Upper lobe of left lung (tissue), 6 donors: ENCODE measurements at regions not wholly inside any gene's neighbourhood (a gene's known extent, or its start where the extent isn't known, plus 50 kb on each side); places are given as distances from the start of the nearest gene placed in this dataset.
A peak's percentile ranks its signal among the peaks of the same experiment; 100 is the strongest.
"Not testable (repeated sequence)": the region's sequence is repeated elsewhere in the genome, so short reads cannot be mapped to it uniquely, and the experiment has no call there.

ENCODE experiments used
- ATAC-seq, 2 donors: fragments of 200-7000 bp; cut with Tn5 transposase; one replicate each; pipeline ENCODE4 v1.9.1; 2022; ENCODE audit warnings: mild to moderate bottlenecking in 2 of 2, moderate library complexity in 2 of 2; ENCODE audit not compliant: low FRiP score in 2 of 2
- DNase-seq, 2 donors: peaks; one replicate each; pipeline ENCODE4 v3.0.0-alpha.2; 2019 to 2020
- H3K27ac ChIP-seq, 4 donors: fragments of 200-600 bp; sonication (generic); one replicate each; pipeline ENCODE4 v1.5.1; 2016 to 2019
- H3K27me3 ChIP-seq, 4 donors: fragments of 200-600 bp; sonication (generic); one replicate each; pipeline ENCODE4 v1.5.1; 2017 to 2019
- H3K36me3 ChIP-seq, 4 donors: fragments of 200-600 bp; sonication (generic); one replicate each; pipeline ENCODE4 v1.5.1; 2016 to 2019
- H3K4me1 ChIP-seq, 4 donors: fragments of 200-600 bp; sonication (generic); one replicate each; pipeline ENCODE4 v1.5.1; 2018 to 2019
- H3K4me3 ChIP-seq, 4 donors: fragments of 200-600 bp; sonication (generic); one replicate each; pipeline ENCODE4 v1.5.1; 2017 to 2019; ENCODE audit warnings: mild to moderate bottlenecking in 2 of 4, moderate library complexity in 1 of 4
- H3K9me3 ChIP-seq, 4 donors: fragments of 200-600 bp; sonication (generic); one replicate each; pipeline ENCODE4 v1.5.1; 2018 to 2019
- CTCF ChIP-seq, 6 experiments: fragments of 450-650 bp in 4 of 6; fragments of 200-600 bp in 2 of 6; sonication (generic) in 2 of 6; IDR thresholded peaks; one replicate each; pipeline ENCODE4 v1.5.1; 2016 to 2019; ENCODE audit warnings: antibody characterized with exemption in 6 of 6
- EP300 ChIP-seq, 4 donors: sonication (generic); formaldehyde crosslinking; IDR thresholded peaks; one replicate each; pipeline ENCODE4 v1.5.1; 2017; ENCODE audit warnings: antibody characterized with exemption in 4 of 4, control low read depth in 2 of 4
- POLR2A ChIP-seq, 4 donors: fragments of 450-650 bp; IDR thresholded peaks; one replicate each; pipeline ENCODE4 v1.5.1; 2016 to 2017; ENCODE audit warnings: antibody characterized with exemption in 4 of 4, mild to moderate bottlenecking in 2 of 4
- POLR2AphosphoS5 ChIP-seq, 2 donors: sonication (generic); formaldehyde crosslinking; IDR thresholded peaks; one replicate each; pipeline ENCODE4 v1.5.1; 2017; ENCODE audit warnings: antibody characterized with exemption in 2 of 2
- WGBS, 2 donors: methylation state at CpG; one replicate each; pipeline ENCODE4 v1.1.5; 2017 to 2018; 5-methylcytosine and 5-hydroxymethylcytosine counted together
- donor health status: DM: no; HTN: no; CAD: no; lungs with moderate emphysema.
- donor health status: DM: no; HTN: yes; CAD: no; lungs with severe emphysema.

GRCh38 chr1:223046011-223046410 is 97.0 kb downstream of the TLR5 start:
- Histone ChIP-seq H3K36me3 (no peaks in the 10 kb centered on the region), H3K4me1 (peaks cover 0 to 6% (median 2%) of the 10 kb centered on the region in 4 donors), H3K4me3 (no peak overlapping the region), H3K27ac (no peak overlapping the region), H3K9me3 (peaks cover 0 to 10% (median 1%) of the 10 kb centered on the region in 4 donors), H3K27me3 (no peaks in the 10 kb centered on the region)
- no peak for DNase-seq
- no peak for ATAC-seq
- WGBS, 2 donors, result 89 to 100% methylated on average over 2 of the region's 2 CpGs
- TF ChIP-seq EP300 (IDR thresholded peaks at IDR 0.05), result no peak
- no peak for TF ChIP-seq POLR2AphosphoS5 (IDR thresholded peaks at IDR 0.05)
- TF ChIP-seq CTCF (IDR thresholded peaks at IDR 0.05), result no peak
- no peak for TF ChIP-seq POLR2A (IDR thresholded peaks at IDR 0.05)

GRCh38 chr1:223046463-223046862 is 96.6 kb downstream of the TLR5 start:
- H3K27ac ChIP-seq, ATAC-seq, H3K4me1 ChIP-seq, H3K9me3 ChIP-seq, H3K27me3 ChIP-seq, H3K4me3 ChIP-seq, H3K36me3 ChIP-seq, DNase-seq: not testable (repeated sequence)
- 93 to 94% methylated on average over 8 of the region's 8 CpGs for WGBS, 2 donors

- Histone ChIP-seq H3K9me3 (peaks cover 0 to 10% (median 1%) of the 10 kb centered on the region in 4 donors), H3K36me3 (no peaks in the 10 kb centered on the region), H3K27ac (no peak overlapping the region), H3K4me3 (no peak overlapping the region), H3K27me3 (no peaks in the 10 kb centered on the region), H3K4me1 (peaks cover 0 to 9% (median 0%) of the 10 kb centered on the region in 4 donors)
- no peak for TF ChIP-seq POLR2AphosphoS5 (IDR thresholded peaks at IDR 0.05)
- no peak for TF ChIP-seq POLR2A (IDR thresholded peaks at IDR 0.05)
- TF ChIP-seq EP300 (IDR thresholded peaks at IDR 0.05), result no peak
- TF ChIP-seq CTCF (IDR thresholded peaks at IDR 0.05), result no peak
- 77 to 95% methylated on average over 2 of the region's 2 CpGs for WGBS, 2 donors
- no peak for DNase-seq
- no peak for ATAC-seq
These were observed 95.0 kb downstream of the TLR5 start for GRCh38 chr1:223048026-223048425.

GRCh38 chr1:223052462-223052861 is 90.6 kb downstream of the TLR5 start:
- Histone ChIP-seq H3K9me3 (no peaks in the 10 kb centered on the region), H3K36me3 (no peaks in the 10 kb centered on the region), H3K27ac (no peak overlapping the region), H3K27me3 (no peaks in the 10 kb centered on the region), H3K4me3 (no peak overlapping the region), H3K4me1 (peaks cover 0 to 9% (median 0%) of the 10 kb centered on the region in 4 donors)
- TF ChIP-seq CTCF (IDR thresholded peaks at IDR 0.05) (no peak), POLR2A (IDR thresholded peaks at IDR 0.05) (no peak), EP300 (IDR thresholded peaks at IDR 0.05) (no peak), POLR2AphosphoS5 (IDR thresholded peaks at IDR 0.05) (no peak)
- 91 to 92% methylated on average over 9 of the region's 9 CpGs for WGBS, 2 donors
- ATAC-seq (no peak), DNase-seq (peak in 1 of 2 donors; percentile 40)

- TF ChIP-seq EP300 (IDR thresholded peaks at IDR 0.05) (no peak), POLR2AphosphoS5 (IDR thresholded peaks at IDR 0.05) (no peak)
- no peak overlapping the region for H3K27ac ChIP-seq
These were observed 90.1 kb downstream of the TLR5 start for GRCh38 chr1:223052931-223053330.

GRCh38 chr1:223056802-223057201 is 86.2 kb downstream of the TLR5 start:
- WGBS, 2 donors, result 90 to 94% methylated on average over 3 of the region's 3 CpGs
- Histone ChIP-seq H3K9me3 (no peaks in the 10 kb centered on the region), H3K36me3 (no peaks in the 10 kb centered on the region), H3K27ac (no peak overlapping the region), H3K4me3 (no peak overlapping the region), H3K27me3 (no peaks in the 10 kb centered on the region), H3K4me1 (peaks cover 0 to 6% (median 0%) of the 10 kb centered on the region in 4 donors)
- TF ChIP-seq POLR2AphosphoS5 (IDR thresholded peaks at IDR 0.05) (no peak), POLR2A (IDR thresholded peaks at IDR 0.05) (no peak), EP300 (IDR thresholded peaks at IDR 0.05) (no peak), CTCF (IDR thresholded peaks at IDR 0.05) (no peak)
- no peak for DNase-seq
- no peak for ATAC-seq

More at GRCh38 chr1:223052931-223053330, 90.1 kb downstream of the TLR5 start:
- Histone ChIP-seq H3K4me3 (no peak overlapping the region), H3K4me1 (peaks cover 0 to 9% (median 0%) of the 10 kb centered on the region in 4 donors), H3K9me3 (no peaks in the 10 kb centered on the region), H3K27me3 (no peaks in the 10 kb centered on the region), H3K36me3 (no peaks in the 10 kb centered on the region)
- 84 to 94% methylated on average over 5 of the region's 5 CpGs for WGBS, 2 donors
- ATAC-seq, result no peak
- DNase-seq, result no peak
